Left forelimb (tissue), 1 donor: ENCODE measurements at regions not wholly inside any gene's neighbourhood (a gene's known extent, or its start where the extent isn't known, plus 50 kb on each side); places are given as distances from the start of the nearest gene placed in this dataset.
"Not testable (repeated sequence)": the region's sequence is repeated elsewhere in the genome, so short reads cannot be mapped to it uniquely, and the experiment has no call there.

Experiments
- DNase-seq: peaks from one replicate; pipeline ENCODE4 v3.0.0-alpha.2; 2018; ENCODE audit warnings: low spot score

- DNase-seq: no peak
These were observed 615.1 kb upstream of the NRSN1 start for GRCh38 chr6:23510778-23511510.

- no peak for DNase-seq
These were observed 614.2 kb upstream of the NRSN1 start for GRCh38 chr6:23511817-23512216.

- no peak for DNase-seq
These were observed 607.7 kb upstream of the NRSN1 start for GRCh38 chr6:23518294-23518693.

GRCh38 chr6:23522792-23523547 is 603.0 kb upstream of the NRSN1 start:
- DNase-seq: no peak

- no peak for DNase-seq
These were observed 602.2 kb upstream of the NRSN1 start for GRCh38 chr6:23523771-23524170.

GRCh38 chr6:23524548-23524947 is 601.5 kb upstream of the NRSN1 start:
- DNase-seq: no peak

GRCh38 chr6:23526526-23526925 is 599.5 kb upstream of the NRSN1 start:
- DNase-seq: no peak

GRCh38 chr6:23529902-23530301 is 596.1 kb upstream of the NRSN1 start:
- no peak for DNase-seq

- no peak for DNase-seq
These were observed 594.3 kb upstream of the NRSN1 start for GRCh38 chr6:23531666-23532065.

- DNase-seq: no peak
These were observed 593.8 kb upstream of the NRSN1 start for GRCh38 chr6:23532227-23532626.

- DNase-seq: no peak
These were observed 592.7 kb upstream of the NRSN1 start for GRCh38 chr6:23533311-23533710.

- no peak for DNase-seq
These were observed 592.1 kb upstream of the NRSN1 start for GRCh38 chr6:23533944-23534343.

GRCh38 chr6:23534351-23534750 is 591.7 kb upstream of the NRSN1 start:
- no peak for DNase-seq

- no peak for DNase-seq
These were observed 590.9 kb upstream of the NRSN1 start for GRCh38 chr6:23535101-23535500.

- no peak for DNase-seq
These were observed 588.2 kb upstream of the NRSN1 start for GRCh38 chr6:23537828-23538227.

- no peak for DNase-seq
These were observed 578.2 kb upstream of the NRSN1 start for GRCh38 chr6:23547851-23548250.

GRCh38 chr6:23554953-23555352 is 571.1 kb upstream of the NRSN1 start:
- DNase-seq: not testable (repeated sequence)

GRCh38 chr6:23559587-23560343 is 566.2 kb upstream of the NRSN1 start:
- DNase-seq: no peak

GRCh38 chr6:23561732-23562131 is 564.3 kb upstream of the NRSN1 start:
- DNase-seq: no peak

- DNase-seq: no peak
These were observed 563.5 kb upstream of the NRSN1 start for GRCh38 chr6:23562554-23562953.

GRCh38 chr6:23563323-23563722 is 562.7 kb upstream of the NRSN1 start:
- no peak for DNase-seq

GRCh38 chr6:23566418-23566817 is 559.6 kb upstream of the NRSN1 start:
- DNase-seq: no peak

GRCh38 chr6:23568292-23568691 is 557.7 kb upstream of the NRSN1 start:
- DNase-seq: no peak
